HG02852 (cell line): ENCODE measurements at regions not wholly inside any gene's neighbourhood (a gene's known extent, or its start where the extent isn't known, plus 50 kb on each side); places are given as distances from the start of the nearest gene placed in this dataset.
"Not testable (repeated sequence)": the region's sequence is repeated elsewhere in the genome, so short reads cannot be mapped to it uniquely, and the experiment has no call there.

Source experiments
- ATAC-seq: cut with Tn5 transposase; IDR thresholded peaks from one replicate; pipeline ENCODE4 v1.9.1; 2021; ENCODE audit warnings: mild to moderate bottlenecking, moderate library complexity; ENCODE audit not compliant: unreplicated experiment

DNA sequence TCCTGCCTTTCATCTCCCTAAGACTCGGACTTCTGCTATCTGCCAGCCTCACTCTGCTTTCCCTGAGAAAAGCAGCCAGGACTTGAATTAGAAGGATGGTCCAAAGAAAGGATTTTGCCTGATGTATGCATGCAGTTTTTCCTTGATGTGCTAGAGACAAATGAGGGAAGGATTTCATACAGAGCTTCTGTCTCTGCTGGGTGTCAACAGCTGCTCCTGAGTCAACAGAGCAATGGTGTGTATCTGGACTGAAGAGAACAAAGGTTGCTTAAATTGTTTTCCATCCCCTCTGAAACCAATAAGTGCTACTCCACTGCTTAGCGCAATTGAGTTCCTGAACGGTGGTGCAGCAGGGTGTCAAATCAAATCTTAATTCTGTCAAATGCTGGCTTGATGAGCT is 680.6 kb upstream of the C16orf82 start:
- no peak for ATAC-seq

GRCh38 chr16:26391833-26392232 is 674.9 kb upstream of the C16orf82 start:
- ATAC-seq: no peak

DNA sequence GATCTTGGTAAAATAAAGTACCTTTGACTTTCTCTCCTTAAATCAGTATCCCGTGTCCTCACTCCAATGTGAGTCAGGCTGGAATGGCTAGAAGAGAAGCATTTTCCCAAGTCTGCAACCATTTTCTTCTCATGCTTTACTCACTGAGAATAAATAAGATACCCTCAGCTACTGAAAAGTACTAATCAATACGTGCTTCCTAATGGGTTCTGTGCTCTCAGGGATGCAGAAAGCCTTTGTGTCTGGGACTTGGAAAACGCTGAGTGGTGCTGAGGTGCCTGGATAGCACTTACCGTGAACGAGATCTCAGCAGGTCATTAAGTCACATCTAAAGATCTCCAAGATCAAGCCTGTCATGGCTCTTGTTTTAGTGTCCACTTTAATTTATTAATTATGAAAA is 672.3 kb upstream of the C16orf82 start:
- ATAC-seq: no peak

- ATAC-seq: no peak
Measured at GRCh38 chr16:26395700-26396099, 671.0 kb upstream of the C16orf82 start.

DNA sequence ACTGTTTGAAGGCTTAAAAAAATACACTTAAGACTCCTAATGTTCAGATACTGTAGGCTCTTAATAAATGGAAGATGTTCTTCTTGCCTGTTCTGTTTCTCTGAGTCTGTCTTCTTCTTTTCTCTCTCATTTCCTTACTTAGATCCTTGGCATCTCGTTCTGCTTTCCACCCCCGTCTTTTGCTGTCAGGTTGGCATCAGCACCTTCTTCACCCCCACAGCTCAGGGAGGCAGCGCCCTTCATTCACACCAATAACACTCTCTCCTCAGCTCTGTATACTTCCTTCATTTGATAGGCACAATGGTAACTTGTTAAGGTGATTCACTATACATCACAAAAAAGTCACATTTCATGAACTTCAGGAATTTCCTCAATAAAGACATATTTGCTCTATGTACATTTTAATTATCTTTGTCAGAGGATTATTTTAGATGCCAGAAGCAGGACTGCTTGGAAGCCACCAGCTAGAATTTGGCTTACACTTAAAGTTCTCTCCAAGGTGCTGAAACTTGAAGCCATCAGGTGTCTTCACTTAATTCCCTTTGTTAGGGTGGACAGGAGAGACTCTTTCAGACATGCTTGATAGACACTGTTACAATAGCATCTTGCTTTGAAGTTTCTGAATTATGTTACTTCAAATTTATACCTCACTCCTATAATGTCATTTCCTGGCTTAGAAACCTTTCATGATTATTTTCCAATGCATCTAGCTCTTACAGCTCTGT is 670.1 kb upstream of the C16orf82 start:
- no peak for ATAC-seq

- ATAC-seq: no peak
Measured at GRCh38 chr16:26413780-26414179, 652.9 kb upstream of the C16orf82 start.

DNA sequence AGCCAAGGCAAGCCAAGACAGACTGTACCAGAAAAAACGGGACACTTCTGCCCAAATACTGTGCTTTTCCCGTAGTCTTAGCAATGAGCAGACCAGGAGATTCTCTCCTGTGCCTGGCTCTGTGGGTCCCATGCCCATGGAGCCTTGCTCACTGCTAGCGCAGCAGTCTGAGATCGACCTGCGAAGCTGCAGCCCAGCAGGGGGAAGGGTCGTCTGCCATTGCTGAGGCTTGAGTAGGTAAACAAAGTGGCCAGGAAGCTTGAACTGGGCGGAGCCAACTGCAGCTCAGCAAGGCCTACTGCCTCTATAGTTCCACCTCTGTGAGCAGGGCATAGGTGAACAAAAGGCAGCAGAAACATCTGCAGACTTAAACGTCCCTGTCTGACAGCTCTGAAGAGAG is 647.3 kb upstream of the C16orf82 start:
- ATAC-seq: not testable (repeated sequence)

GRCh38 chr16:26430618-26431017 is 636.1 kb upstream of the C16orf82 start:
- no peak for ATAC-seq

- no peak for ATAC-seq
Measured at GRCh38 chr16:26433807-26434206, 632.9 kb upstream of the C16orf82 start.

DNA sequence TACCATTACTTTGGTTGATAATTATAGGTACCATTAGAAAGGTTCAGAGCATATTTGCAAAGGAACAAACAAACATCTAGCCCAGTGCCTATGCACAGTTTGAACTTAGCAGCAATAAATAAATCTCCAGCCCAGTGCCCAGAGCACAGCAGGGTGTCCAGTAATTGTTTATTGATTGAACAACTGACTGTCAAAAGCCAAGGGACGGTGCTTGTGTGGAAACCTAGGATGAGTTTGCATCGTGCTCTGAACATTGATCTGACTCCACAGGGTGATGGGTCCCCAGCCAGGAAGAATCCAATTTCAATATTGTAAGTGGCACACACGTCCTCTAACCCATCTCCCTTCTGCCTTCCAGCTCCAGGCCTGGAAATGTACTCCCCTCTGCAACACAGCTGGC is 625.5 kb upstream of the C16orf82 start:
- ATAC-seq: no peak

DNA sequence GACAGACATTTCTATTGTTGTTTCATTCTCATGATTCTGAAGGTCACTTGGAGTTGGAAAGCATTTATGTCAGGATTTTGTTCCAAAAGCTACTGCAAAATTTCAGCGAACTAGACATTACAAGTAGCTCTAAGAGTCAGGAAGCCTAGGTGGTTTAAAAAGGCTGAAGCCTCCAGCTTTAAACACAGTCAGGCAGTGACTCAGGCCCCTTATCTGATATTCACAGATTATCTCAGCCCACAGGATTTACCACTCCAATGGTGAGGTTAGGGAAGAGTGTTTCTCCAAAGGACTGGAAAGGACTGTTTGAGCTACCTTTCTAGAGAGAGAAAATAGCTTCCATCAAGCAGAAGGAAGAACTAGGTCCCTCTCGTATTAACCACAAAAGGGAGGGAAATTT is 624.4 kb upstream of the C16orf82 start:
- no peak for ATAC-seq

DNA sequence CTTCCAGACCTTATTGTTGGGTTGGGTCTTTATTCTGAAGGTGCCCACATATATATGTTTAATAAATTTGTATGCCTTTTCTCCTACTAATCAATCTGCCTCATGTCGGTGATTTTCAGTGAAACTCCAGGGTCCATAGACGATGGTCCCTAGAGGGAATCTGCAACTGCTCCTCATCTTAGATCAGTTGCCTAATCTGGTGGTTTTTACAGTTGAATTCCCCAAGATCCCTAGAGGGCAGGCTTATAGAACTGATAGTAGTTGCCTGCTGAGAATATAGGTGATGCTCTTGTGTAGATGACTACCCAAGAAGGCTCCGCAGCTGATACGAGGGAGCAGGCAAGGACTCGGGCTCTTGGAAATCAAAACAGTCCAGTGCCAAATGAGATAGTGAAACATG is 619.2 kb upstream of the C16orf82 start:
- no peak for ATAC-seq

- ATAC-seq: no peak
Measured at GRCh38 chr16:26453215-26453614, 613.5 kb upstream of the C16orf82 start.

DNA sequence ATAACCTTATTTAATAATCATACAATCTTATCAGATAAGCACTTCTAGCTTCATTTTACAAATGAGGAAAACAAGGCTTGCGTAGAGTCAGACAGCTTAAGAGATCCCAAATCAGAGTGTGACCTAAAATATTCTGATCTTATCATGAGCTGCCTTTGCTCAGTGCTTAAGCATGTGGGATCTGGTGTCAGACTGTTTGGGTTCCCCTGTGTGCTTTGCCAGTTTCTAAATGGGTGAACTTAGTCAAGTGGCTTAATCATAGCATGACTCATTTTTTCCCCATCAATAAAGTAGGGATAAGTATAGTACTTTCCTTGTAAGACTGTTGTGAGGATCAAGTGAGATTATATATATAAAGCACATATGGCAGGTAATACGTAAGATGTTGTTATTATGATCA is 612.6 kb upstream of the C16orf82 start:
- ATAC-seq: no peak

- no peak for ATAC-seq
Measured at GRCh38 chr16:26456074-26456473, 610.7 kb upstream of the C16orf82 start.

- no peak for ATAC-seq
Measured at GRCh38 chr16:26457095-26457494, 609.6 kb upstream of the C16orf82 start.

DNA sequence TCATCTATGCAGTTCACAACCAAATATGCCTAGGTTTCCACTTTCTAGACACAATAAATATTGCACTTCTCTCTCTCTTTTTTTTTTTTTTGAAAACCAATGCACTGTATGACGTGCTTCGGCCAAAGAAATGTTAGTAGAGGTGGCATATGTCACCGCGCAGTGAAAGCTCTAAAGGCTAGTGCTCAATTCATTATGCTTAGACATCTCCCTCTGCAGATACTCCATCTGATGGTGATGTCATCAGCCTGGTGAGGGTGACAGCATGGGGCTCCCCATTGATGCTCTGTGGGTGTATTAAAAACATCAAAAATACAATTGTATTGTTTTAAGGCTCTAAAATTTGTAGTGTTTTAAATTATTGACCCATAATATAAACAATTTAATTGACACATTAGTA is 608.8 kb upstream of the C16orf82 start:
- no peak for ATAC-seq

DNA sequence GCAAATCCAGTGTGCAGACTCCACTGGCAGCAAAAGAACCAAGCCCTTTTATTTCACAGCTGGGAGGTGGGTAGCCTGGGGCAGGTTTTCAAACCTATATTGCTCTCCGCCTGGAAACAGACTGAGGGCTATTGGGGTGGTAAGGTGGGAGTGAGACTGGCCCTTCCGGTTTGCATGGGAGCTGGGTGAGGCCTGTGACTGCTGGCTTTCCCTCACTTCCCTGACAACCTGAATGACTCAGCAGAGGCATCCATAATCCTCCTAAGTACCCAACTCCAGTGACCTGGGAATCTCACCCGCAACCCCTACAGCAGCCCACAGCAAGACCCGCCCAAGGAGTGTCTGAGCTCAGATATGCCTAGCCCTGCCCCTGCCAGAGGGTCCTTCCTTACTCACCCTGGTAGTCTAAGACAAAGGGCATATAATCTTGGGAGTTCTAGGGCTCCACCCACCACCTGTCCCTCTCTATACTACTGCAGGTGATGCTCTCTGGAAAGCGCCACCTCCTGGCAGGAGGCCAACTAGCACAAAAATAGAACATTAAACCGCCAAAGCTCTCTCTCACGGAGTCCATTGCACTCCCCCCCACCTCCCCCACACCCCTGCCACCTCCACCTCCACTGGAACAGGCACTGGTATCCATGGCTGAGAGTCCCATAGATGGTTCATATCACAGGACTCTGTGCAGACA is 602.0 kb upstream of the C16orf82 start:
- no peak for ATAC-seq

DNA sequence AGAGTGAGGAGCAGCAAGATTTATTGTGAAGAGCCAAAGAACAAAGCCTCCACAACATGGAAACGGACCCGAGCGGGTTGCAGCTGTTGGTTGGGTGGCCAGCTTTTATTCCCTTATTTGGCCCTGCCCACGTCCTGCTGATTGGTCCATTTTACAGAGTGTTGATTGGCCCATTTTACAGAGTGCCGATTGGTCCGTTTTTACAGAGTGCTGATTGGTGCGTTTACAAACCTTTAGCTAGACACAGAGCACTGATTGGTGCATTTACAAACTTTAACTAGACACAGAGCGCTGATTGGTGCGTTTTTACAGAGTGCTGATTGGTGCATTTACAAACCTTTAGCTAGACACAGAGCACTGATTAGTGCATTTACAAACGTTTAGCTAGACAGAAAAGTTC is 592.3 kb upstream of the C16orf82 start:
- ATAC-seq: not testable (repeated sequence)

DNA sequence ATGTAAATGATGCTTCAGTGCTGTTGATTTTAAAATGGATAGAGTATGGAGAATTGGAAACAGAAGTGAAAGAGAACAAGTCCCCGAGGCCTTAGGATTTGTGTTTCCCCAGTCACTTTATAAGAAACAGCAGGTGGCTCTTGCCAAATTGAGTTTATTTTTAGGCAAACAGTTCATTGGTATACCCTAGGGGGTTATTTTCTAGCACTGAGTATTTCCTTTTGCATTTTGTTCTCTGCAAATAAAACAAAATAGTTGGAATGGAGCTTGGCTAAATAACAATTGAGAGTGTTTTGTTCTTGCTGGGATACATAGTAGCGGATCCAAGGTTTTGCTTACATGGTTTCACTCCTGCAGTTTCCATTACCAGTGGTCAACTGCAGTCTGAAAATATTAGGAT is 591.1 kb upstream of the C16orf82 start:
- no peak for ATAC-seq

DNA sequence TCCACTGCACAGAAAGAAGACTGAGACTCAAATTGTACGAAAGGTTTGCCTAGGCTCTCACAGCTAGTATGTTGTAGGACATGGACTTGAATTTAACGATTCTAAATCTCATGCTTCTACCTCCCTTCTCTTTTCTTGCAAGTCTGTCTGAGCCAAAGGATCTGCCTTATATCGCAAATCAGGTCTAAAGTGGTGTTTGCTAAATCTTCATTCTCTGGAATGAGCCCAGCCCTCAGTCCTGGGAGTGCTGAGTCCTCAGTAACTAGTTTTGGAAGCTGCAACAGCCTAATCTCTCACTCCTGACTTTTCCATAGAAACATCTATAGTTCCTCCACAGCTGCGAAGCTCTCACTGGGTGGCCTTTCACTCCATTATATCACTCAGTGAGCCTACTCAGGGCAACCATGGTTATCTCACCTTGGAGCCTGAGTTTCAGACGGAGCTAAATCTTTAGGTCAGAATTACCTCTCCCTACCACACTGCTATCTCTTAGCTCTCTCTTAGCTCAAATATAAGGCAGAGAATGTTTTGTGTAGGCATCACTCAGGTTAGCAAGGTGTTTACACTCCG is 575.5 kb upstream of the C16orf82 start:
- ATAC-seq: no peak

- no peak for ATAC-seq
Measured at GRCh38 chr16:26491962-26492361, 574.8 kb upstream of the C16orf82 start.
